B cell (primary cell): ENCODE measurements at regions not wholly inside any gene's neighbourhood (a gene's known extent, or its start where the extent isn't known, plus 50 kb on each side); places are given as distances from the start of the nearest gene placed in this dataset.

Source experiments
- ATAC-seq: fragments of 200-7000 bp; cut with Tn5 transposase; one replicate; pipeline ENCODE4 v1.10.0; 2021; ENCODE audit warnings: low read depth, mild to moderate bottlenecking, moderate number of reproducible peaks, moderate library complexity
- CTCF ChIA-PET: fragments of 350-600 bp; sonication (Branson Sonifier 250); formaldehyde crosslinking; loops from one replicate; lab custom pipeline; 2021; ENCODE audit warnings: antibody characterized with exemption, inconsistent platforms; lab: Charles Lee
- POLR2A ChIA-PET: fragments of 350-600 bp; sonication (Branson Sonifier 250); formaldehyde crosslinking; loops from one replicate; lab custom pipeline; 2021; ENCODE audit warnings: antibody characterized with exemption; lab: Charles Lee
- DNase-seq: peaks from one replicate; pipeline ENCODE4 v3.0.0; 2013
- H2AFZ ChIP-seq: 2 replicates; pipeline ENCODE4 v1.6.1; 2012; ENCODE audit warnings: mild to moderate bottlenecking, low read depth, low read length; ENCODE audit not compliant: insufficient read depth, poor library complexity, severe bottlenecking
- H3K27ac ChIP-seq, 2 donors: 1 replicate in 1 of 2; 2 replicates in 1 of 2; pipeline ENCODE4 v1.5.1; 2012 to 2013; ENCODE audit warnings: low read length in 2 of 2, mild to moderate bottlenecking in 2 of 2, moderate library complexity in 1 of 2
- H3K27me3 ChIP-seq, 4 experiments: fragments of 200-600 bp in 1 of 4; sonication (generic) in 1 of 4; replicated peaks in 1 of 4; 1 replicate in 2 of 4; 2 replicates in 2 of 4; pipeline versions ENCODE4 v1.6.1 to v1.7.0; 2013 to 2016; ENCODE audit warnings: low read length in 3 of 4, mild to moderate bottlenecking in 2 of 4, mixed read lengths in 1 of 4, moderate library complexity in 1 of 4; ENCODE audit not compliant: insufficient read depth in 4 of 4, control insufficient read depth in 3 of 4; ENCODE audit errors: control extremely low read depth in 1 of 4
- H3K36me3 ChIP-seq, 2 experiments: replicated peaks in 1 of 2; 1 replicate in 1 of 2; 2 replicates in 1 of 2; pipeline versions ENCODE4 v1.6.1 to v1.7.1; 2013; ENCODE audit warnings: low read length in 1 of 2; ENCODE audit not compliant: insufficient read depth in 2 of 2, control insufficient read depth in 1 of 2; ENCODE audit errors: control extremely low read depth in 1 of 2, extremely low read depth in 1 of 2
- H3K4me1 ChIP-seq, 2 donors: fragments of 200-600 bp in 1 of 2; sonication (generic) in 1 of 2; 1 replicate in 1 of 2; 2 replicates in 1 of 2; pipeline versions ENCODE4 v1.5.1 to v1.6.1; 2013 to 2017; ENCODE audit warnings: low read length in 2 of 2; ENCODE audit not compliant: control insufficient read depth in 2 of 2, insufficient read depth in 2 of 2
- H3K4me2 ChIP-seq: replicated peaks from 2 replicates; pipeline ENCODE3; 2012; ENCODE audit warnings: mild to moderate bottlenecking, low read depth, low read length; ENCODE audit not compliant: poor library complexity, severe bottlenecking
- H3K4me3 ChIP-seq, 5 experiments: fragments of 200-600 bp in 1 of 5; sonication (generic) in 1 of 5; 1 replicate in 3 of 5; 2 replicates in 2 of 5; pipeline versions ENCODE4 v1.5.1 to v1.7.0; 2011 to 2016; ENCODE audit warnings: low read length in 4 of 5, mild to moderate bottlenecking in 4 of 5, low read depth in 2 of 5, control low read depth in 1 of 5, moderate library complexity in 1 of 5; ENCODE audit not compliant: insufficient read depth in 1 of 5; ENCODE audit errors: control extremely low read depth in 1 of 5, extremely low read depth in 1 of 5
- H3K79me2 ChIP-seq: fragments of 200-600 bp; sonication (generic); one replicate; pipeline ENCODE4 v1.6.0; 2016; ENCODE audit warnings: low read length; ENCODE audit not compliant: control insufficient read depth, insufficient read depth
- H3K9ac ChIP-seq: fragments of 200-600 bp; sonication (generic); 2 replicates; pipeline ENCODE4 v1.6.1; 2017; ENCODE audit warnings: mild to moderate bottlenecking, low read length, moderate library complexity
- H3K9me3 ChIP-seq, 3 donors: one replicate each; pipeline versions ENCODE4 v1.6.1 to v1.7.1; 2013; ENCODE audit warnings: low read length in 2 of 3; ENCODE audit not compliant: control insufficient read depth in 2 of 3, insufficient read depth in 1 of 3; ENCODE audit errors: control extremely low read depth in 1 of 3
- H4K20me1 ChIP-seq: 2 replicates; pipeline ENCODE4 v1.6.0; 2012; ENCODE audit warnings: mild to moderate bottlenecking, low read length; ENCODE audit not compliant: insufficient read depth, control insufficient read depth, poor library complexity, severe bottlenecking
- H3K27ac Mint-ChIP-seq: one replicate; pipeline ENCODE4 v1.8.0; 2021; ENCODE audit warnings: mixed read lengths
- H3K27me3 Mint-ChIP-seq: one replicate; pipeline ENCODE4 v1.8.0; 2021; ENCODE audit warnings: mixed read lengths
- H3K4me1 Mint-ChIP-seq: one replicate; pipeline ENCODE4 v1.8.0; 2021; ENCODE audit warnings: mixed read lengths
- H3K4me3 Mint-ChIP-seq: one replicate; pipeline ENCODE4 v1.8.0; 2021; ENCODE audit warnings: mixed read lengths
- H3K9me3 Mint-ChIP-seq: one replicate; pipeline ENCODE4 v1.8.0; 2022; ENCODE audit warnings: mixed read lengths; ENCODE audit not compliant: insufficient read depth
- CTCF ChIP-seq: fragments of 200-600 bp; IDR thresholded peaks from one replicate; pipeline ENCODE4 v1.8.0; 2022; ENCODE audit warnings: antibody characterized with exemption, mild to moderate bottlenecking
- EZH2 ChIP-seq: IDR thresholded peaks from 2 replicates; pipeline ENCODE4 v1.6.1; 2012; ENCODE audit warnings: borderline replicate concordance, low read depth, mild to moderate bottlenecking, moderate library complexity, low read length; ENCODE audit not compliant: insufficient read depth, poor library complexity, severe bottlenecking
- WGBS: methylation state at CpG from one replicate; pipeline ENCODE4 v1.1.5; 2013; ENCODE audit warnings: missing lambda C conversion rate; ENCODE audit not compliant: insufficient coverage; 5-methylcytosine and 5-hydroxymethylcytosine counted together
- intact Hi-C: fragments of 100-400 bp; cut with micrococcal nuclease; formaldehyde crosslinking; loops from one replicate; pipeline ENCODE4 v1.10.0; 2022

- H3K27me3 Mint-ChIP-seq: peaks cover 23% of the 10 kb centered on the region
- no peak for TF ChIP-seq CTCF
- TF ChIP-seq EZH2: no peak
- ChIA-PET CTCF (no interaction called here), POLR2A (no interaction called here)
- Histone ChIP-seq H3K27ac (no peak overlapping the region), H4K20me1 (no peaks in the 10 kb centered on the region), H3K9ac (no peak overlapping the region), H3K36me3 (no peaks in the 10 kb centered on the region), H3K4me1 (no peaks in the 10 kb centered on the region), H3K4me3 (no peak overlapping the region), H3K79me2 (no peaks in the 10 kb centered on the region), H3K9me3 (peaks cover 0 to 1% (median 0%) of the 10 kb centered on the region in 3 donors), H2AFZ (no peak overlapping the region), H3K27me3 (peaks cover 0 to 20% (median 3%) of the 10 kb centered on the region in 4 experiments), H3K4me2 (no peak overlapping the region)
- no peak overlapping the region for H3K27ac Mint-ChIP-seq
- no peaks in the 10 kb centered on the region for H3K9me3 Mint-ChIP-seq
- no peaks in the 10 kb centered on the region for H3K4me1 Mint-ChIP-seq
- no peak overlapping the region for H3K4me3 Mint-ChIP-seq
- DNase-seq (no peak), ATAC-seq (no peak)
- intact Hi-C loops: no loop called here
- WGBS: 96% methylated on average over 6 of the region's 12 CpGs
These were observed 151.3 kb upstream of the TNRC6C start for GRCh38 chr17:77807051-77807745.

- H3K4me1 Mint-ChIP-seq: no peaks in the 10 kb centered on the region
- intact Hi-C loops: no loop called here
- Histone ChIP-seq H3K4me1 (no peaks in the 10 kb centered on the region), H2AFZ (no peak overlapping the region), H3K9me3 (peaks cover 0 to 5% (median 0%) of the 10 kb centered on the region in 3 donors), H3K27ac (no peak overlapping the region), H3K27me3 (peaks cover 0 to 13% (median 3%) of the 10 kb centered on the region in 4 experiments), H3K9ac (no peak overlapping the region), H3K4me3 (no peak overlapping the region), H4K20me1 (no peaks in the 10 kb centered on the region), H3K79me2 (no peaks in the 10 kb centered on the region), H3K36me3 (no peaks in the 10 kb centered on the region), H3K4me2 (no peak overlapping the region)
- ATAC-seq (no peak), DNase-seq (no peak)
- no peak overlapping the region for H3K4me3 Mint-ChIP-seq
- no peak overlapping the region for H3K27ac Mint-ChIP-seq
- CTCF ChIA-PET: no interaction called here
- POLR2A ChIA-PET: no interaction called here
- 92% methylated on average over 7 of the region's 7 CpGs for WGBS
- TF ChIP-seq EZH2 (no peak), CTCF (no peak)
- H3K27me3 Mint-ChIP-seq: peaks cover 18% of the 10 kb centered on the region
- H3K9me3 Mint-ChIP-seq: no peaks in the 10 kb centered on the region
These were observed 150.6 kb upstream of the TNRC6C start for GRCh38 chr17:77807746-77808441.
